ENCODE measurements at regions not wholly inside any gene's neighbourhood (a gene's known extent, or its start where the extent isn't known, plus 50 kb on each side); places are given as distances from the start of the nearest gene placed in this dataset.

DNA sequence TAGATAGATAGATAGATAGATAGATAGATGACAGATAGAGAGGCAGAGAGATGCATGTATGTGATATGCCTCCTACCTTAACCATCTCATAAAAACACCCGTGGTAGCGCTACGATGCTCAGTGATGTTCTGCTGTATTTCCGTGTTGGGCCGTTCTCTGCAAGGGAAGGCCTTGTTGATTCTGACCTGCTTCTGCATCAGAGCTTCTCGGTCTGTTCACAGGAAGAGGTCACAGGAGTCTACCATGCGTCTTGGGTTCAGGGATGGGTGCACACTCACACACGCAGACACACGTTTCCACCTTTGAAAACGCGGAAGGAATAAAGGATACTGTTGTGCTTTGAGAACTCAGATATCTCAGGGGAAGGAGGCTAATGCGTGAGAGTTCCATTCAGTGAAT lies 316.9 kb downstream of the TEX29 start:
- no peak overlapping the region for H3K4me3 ChIP-seq (ENCODE audit: low read length in 2 of 2)
- no peaks in the 10 kb centered on the region for H3K9me3 ChIP-seq (ENCODE audit: control insufficient read depth in 1 of 2, low read length in 2 of 2)
- no peak for DNase-seq
- H3K4me1 Mint-ChIP-seq, result no peaks in the 10 kb centered on the region
- H3K27ac ChIP-seq (ENCODE audit: low read depth, low read length), result no peak overlapping the region
- no peak overlapping the region for H3K4me3 Mint-ChIP-seq
- H3K4me1 ChIP-seq (ENCODE audit: insufficient read depth, low read length), result no peaks in the 10 kb centered on the region
- no peaks in the 10 kb centered on the region for H3K27me3 ChIP-seq (ENCODE audit: insufficient read depth, low read length)
- intact Hi-C loops (cut with micrococcal nuclease), result no loop called here
- H3K36me3 ChIP-seq (ENCODE audit: insufficient read depth, low read length), result no peaks in the 10 kb centered on the region
- no peaks in the 10 kb centered on the region for H3K36me3 Mint-ChIP-seq
- no peaks in the 10 kb centered on the region for H3K9me3 Mint-ChIP-seq
- ChIA-PET CTCF (ENCODE audit: partially characterized antibody) (no interaction called here), POLR2A (ENCODE audit: partially characterized antibody) (no interaction called here)
- H3K27ac Mint-ChIP-seq, result no peak overlapping the region
- H3K27me3 Mint-ChIP-seq, result no peaks in the 10 kb centered on the region

GRCh38 chr13:111638233-111638632 lies 317.8 kb downstream of the TEX29 start:
- CTCF ChIA-PET (ENCODE audit: partially characterized antibody), result no interaction called here
- no peak overlapping the region for H3K27ac Mint-ChIP-seq

DNA sequence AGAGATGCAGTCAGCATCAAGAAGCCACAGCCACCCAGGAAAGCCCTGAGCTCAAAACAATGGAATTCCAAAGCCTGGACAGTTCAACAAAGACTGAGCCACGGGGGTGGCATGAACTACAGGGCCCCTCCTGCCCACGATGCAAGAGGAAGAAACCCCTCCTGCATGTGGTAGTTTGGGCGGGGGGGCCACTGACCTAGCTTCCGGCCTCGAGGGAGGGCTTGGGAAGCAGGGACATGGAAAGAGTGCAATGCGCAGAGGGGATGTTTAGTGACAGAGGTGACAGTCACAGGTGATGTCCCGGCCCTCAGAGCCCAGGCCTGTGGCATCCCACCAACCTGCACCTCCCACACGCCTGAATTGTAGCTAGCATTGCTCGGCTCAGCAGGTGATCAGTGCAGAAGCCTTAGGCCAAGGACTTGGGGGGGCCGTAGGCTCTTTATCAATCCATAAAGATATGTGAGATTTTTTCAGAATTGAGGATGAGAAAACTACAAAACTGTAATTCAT lies 318.8 kb downstream of the TEX29 start:
- Histone ChIP-seq H3K9me3 (ENCODE audit: control insufficient read depth in 1 of 2, low read length in 2 of 2) (no peaks in the 10 kb centered on the region), H3K27me3 (ENCODE audit: insufficient read depth, low read length) (no peaks in the 10 kb centered on the region), H3K27ac (ENCODE audit: low read depth, low read length) (no peak overlapping the region), H3K4me3 (ENCODE audit: low read length in 2 of 2) (no peak overlapping the region), H3K4me1 (ENCODE audit: insufficient read depth, low read length) (no peaks in the 10 kb centered on the region), H3K36me3 (ENCODE audit: insufficient read depth, low read length) (no peaks in the 10 kb centered on the region)
- POLR2A ChIA-PET (ENCODE audit: partially characterized antibody), result no interaction called here
- H3K27ac Mint-ChIP-seq, result no peak overlapping the region
- no peaks in the 10 kb centered on the region for H3K36me3 Mint-ChIP-seq
- no peaks in the 10 kb centered on the region for H3K4me1 Mint-ChIP-seq
- CTCF ChIA-PET (ENCODE audit: partially characterized antibody), result no interaction called here
- no peak for DNase-seq
- no peaks in the 10 kb centered on the region for H3K9me3 Mint-ChIP-seq
- no peaks in the 10 kb centered on the region for H3K27me3 Mint-ChIP-seq
- intact Hi-C loops (cut with micrococcal nuclease), result no loop called here
- no peak overlapping the region for H3K4me3 Mint-ChIP-seq

More at GRCh38 chr13:111638233-111638632, 317.8 kb downstream of the TEX29 start:
- H3K4me1 Mint-ChIP-seq, result no peaks in the 10 kb centered on the region
- no peak overlapping the region for H3K4me3 Mint-ChIP-seq
- H3K36me3 Mint-ChIP-seq, result no peaks in the 10 kb centered on the region
- POLR2A ChIA-PET (ENCODE audit: partially characterized antibody), result no interaction called here
- no peaks in the 10 kb centered on the region for H3K9me3 Mint-ChIP-seq
- H3K9me3 ChIP-seq (ENCODE audit: control insufficient read depth in 1 of 2, low read length in 2 of 2), result no peaks in the 10 kb centered on the region
- no peaks in the 10 kb centered on the region for H3K27me3 ChIP-seq (ENCODE audit: insufficient read depth, low read length)
- no peak overlapping the region for H3K4me3 ChIP-seq (ENCODE audit: low read length in 2 of 2)
- H3K36me3 ChIP-seq (ENCODE audit: insufficient read depth, low read length), result no peaks in the 10 kb centered on the region
- DNase-seq, result no peak
- H3K27ac ChIP-seq (ENCODE audit: low read depth, low read length), result no peak overlapping the region
- intact Hi-C loops (cut with micrococcal nuclease), result no loop called here
- no peaks in the 10 kb centered on the region for H3K4me1 ChIP-seq (ENCODE audit: insufficient read depth, low read length)
- H3K27me3 Mint-ChIP-seq, result no peaks in the 10 kb centered on the region

- DNase-seq, result no peak
- ChIA-PET POLR2A (ENCODE audit: partially characterized antibody) (no interaction called here), CTCF (ENCODE audit: partially characterized antibody) (no interaction called here)
- H3K4me3 ChIP-seq (ENCODE audit: low read length in 2 of 2), result no peak overlapping the region
- H3K9me3 ChIP-seq (ENCODE audit: control insufficient read depth in 1 of 2, low read length in 2 of 2), result no peaks in the 10 kb centered on the region
- no peaks in the 10 kb centered on the region for H3K9me3 Mint-ChIP-seq
- no peaks in the 10 kb centered on the region for H3K27me3 Mint-ChIP-seq
- H3K4me1 ChIP-seq (ENCODE audit: insufficient read depth, low read length), result no peaks in the 10 kb centered on the region
- no peaks in the 10 kb centered on the region for H3K36me3 ChIP-seq (ENCODE audit: insufficient read depth, low read length)
- H3K27ac Mint-ChIP-seq, result no peak overlapping the region
- H3K4me3 Mint-ChIP-seq, result no peak overlapping the region
- H3K36me3 Mint-ChIP-seq, result no peaks in the 10 kb centered on the region
- no peaks in the 10 kb centered on the region for H3K4me1 Mint-ChIP-seq
- H3K27me3 ChIP-seq (ENCODE audit: insufficient read depth, low read length), result no peaks in the 10 kb centered on the region
- intact Hi-C loops (cut with micrococcal nuclease), result no loop called here
- no peak overlapping the region for H3K27ac ChIP-seq (ENCODE audit: low read depth, low read length)
Measured at GRCh38 chr13:111640006-111640405, 319.6 kb downstream of the TEX29 start.

DNA sequence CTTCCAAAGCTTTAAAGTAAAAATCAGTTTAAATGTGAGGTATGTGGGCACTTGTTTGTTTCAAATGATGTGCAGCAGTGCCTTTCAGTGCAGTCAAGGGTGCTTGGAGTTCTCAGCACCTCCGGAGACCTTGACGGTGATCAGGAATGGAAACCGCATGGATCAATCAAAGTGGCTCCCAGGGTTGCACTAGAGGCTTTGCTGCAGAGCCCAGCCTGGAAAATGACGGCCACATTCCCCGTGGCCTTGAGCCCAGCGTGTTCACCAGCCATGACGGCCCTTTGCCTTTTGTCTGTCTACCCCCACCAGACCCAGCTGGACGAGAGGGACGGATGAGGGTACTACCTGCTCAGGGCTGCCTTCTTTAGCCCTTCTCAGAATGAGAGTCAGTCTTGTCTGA lies 320.0 kb downstream of the TEX29 start:
- Mint-ChIP-seq H3K4me1 (no peaks in the 10 kb centered on the region), H3K36me3 (no peaks in the 10 kb centered on the region), H3K4me3 (no peak overlapping the region), H3K9me3 (no peaks in the 10 kb centered on the region), H3K27ac (no peak overlapping the region), H3K27me3 (no peaks in the 10 kb centered on the region)
- POLR2A ChIA-PET (ENCODE audit: partially characterized antibody), result no interaction called here
- Histone ChIP-seq H3K4me3 (ENCODE audit: low read length in 2 of 2) (no peak overlapping the region), H3K4me1 (ENCODE audit: insufficient read depth, low read length) (no peaks in the 10 kb centered on the region), H3K9me3 (ENCODE audit: control insufficient read depth in 1 of 2, low read length in 2 of 2) (no peaks in the 10 kb centered on the region), H3K36me3 (ENCODE audit: insufficient read depth, low read length) (no peaks in the 10 kb centered on the region), H3K27me3 (ENCODE audit: insufficient read depth, low read length) (no peaks in the 10 kb centered on the region), H3K27ac (ENCODE audit: low read depth, low read length) (no peak overlapping the region)
- intact Hi-C loops (cut with micrococcal nuclease), result no loop called here
- DNase-seq, result no peak
- CTCF ChIA-PET (ENCODE audit: partially characterized antibody), result no interaction called here

GRCh38 chr13:111642156-111642767 lies 321.8 kb downstream of the TEX29 start:
- Histone ChIP-seq H3K4me1 (ENCODE audit: insufficient read depth, low read length) (no peaks in the 10 kb centered on the region), H3K27me3 (ENCODE audit: insufficient read depth, low read length) (no peaks in the 10 kb centered on the region), H3K4me3 (ENCODE audit: low read length in 2 of 2) (no peak overlapping the region), H3K36me3 (ENCODE audit: insufficient read depth, low read length) (no peaks in the 10 kb centered on the region), H3K9me3 (ENCODE audit: control insufficient read depth in 1 of 2, low read length in 2 of 2) (no peaks in the 10 kb centered on the region), H3K27ac (ENCODE audit: low read depth, low read length) (no peak overlapping the region)
- Mint-ChIP-seq H3K4me3 (no peak overlapping the region), H3K27me3 (no peaks in the 10 kb centered on the region), H3K36me3 (no peaks in the 10 kb centered on the region), H3K27ac (no peak overlapping the region), H3K9me3 (no peaks in the 10 kb centered on the region), H3K4me1 (no peaks in the 10 kb centered on the region)
- POLR2A ChIA-PET (ENCODE audit: partially characterized antibody), result no interaction called here
- intact Hi-C loops (cut with micrococcal nuclease), result no loop called here
- CTCF ChIA-PET (ENCODE audit: partially characterized antibody), result no interaction called here
- no peak for DNase-seq

DNA sequence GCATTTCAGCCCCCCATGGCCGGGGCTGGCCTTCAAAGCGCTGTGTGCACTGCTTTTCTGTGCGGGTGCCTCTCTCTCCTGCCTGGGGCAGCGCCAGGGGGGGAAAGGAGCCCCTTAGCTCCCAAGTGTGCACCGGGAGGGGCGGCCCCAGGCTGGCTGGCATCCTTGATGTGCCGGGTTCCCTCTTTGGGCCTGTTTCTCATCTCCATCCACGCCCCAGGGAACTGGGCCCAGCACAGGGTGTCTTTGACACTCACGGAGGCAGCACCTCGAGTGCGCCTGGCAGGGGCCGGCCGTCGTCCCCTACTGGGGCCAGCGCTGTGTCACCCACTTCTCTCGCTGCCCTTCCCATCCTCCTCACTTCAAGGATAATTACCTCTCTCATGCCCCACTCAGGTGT lies 324.3 kb downstream of the TEX29 start:
- Histone ChIP-seq H3K4me3 (ENCODE audit: low read length in 2 of 2) (no peak overlapping the region), H3K27me3 (ENCODE audit: insufficient read depth, low read length) (no peaks in the 10 kb centered on the region), H3K27ac (ENCODE audit: low read depth, low read length) (no peak overlapping the region), H3K4me1 (ENCODE audit: insufficient read depth, low read length) (no peaks in the 10 kb centered on the region), H3K9me3 (ENCODE audit: control insufficient read depth in 1 of 2, low read length in 2 of 2) (no peaks in the 10 kb centered on the region), H3K36me3 (ENCODE audit: insufficient read depth, low read length) (no peaks in the 10 kb centered on the region)
- no peak for DNase-seq
- Mint-ChIP-seq H3K9me3 (no peaks in the 10 kb centered on the region), H3K27ac (no peak overlapping the region), H3K27me3 (peaks cover 0 to 2% of the 10 kb centered on the region in 2 donors), H3K4me1 (no peaks in the 10 kb centered on the region), H3K36me3 (no peaks in the 10 kb centered on the region), H3K4me3 (no peak overlapping the region)
- POLR2A ChIA-PET (ENCODE audit: partially characterized antibody), result no interaction called here
- CTCF ChIA-PET (ENCODE audit: partially characterized antibody), result no interaction called here
- intact Hi-C loops (cut with micrococcal nuclease), result no loop called here

- ChIA-PET POLR2A (ENCODE audit: partially characterized antibody) (no interaction called here), CTCF (ENCODE audit: partially characterized antibody) (no interaction called here)
- Mint-ChIP-seq H3K4me1 (no peaks in the 10 kb centered on the region), H3K9me3 (no peaks in the 10 kb centered on the region), H3K4me3 (no peak overlapping the region), H3K27me3 (peaks cover 0 to 2% of the 10 kb centered on the region in 2 donors), H3K36me3 (no peaks in the 10 kb centered on the region), H3K27ac (no peak overlapping the region)
- intact Hi-C loops (cut with micrococcal nuclease), result no loop called here
- no peaks in the 10 kb centered on the region for H3K27me3 ChIP-seq (ENCODE audit: insufficient read depth, low read length)
- no peaks in the 10 kb centered on the region for H3K36me3 ChIP-seq (ENCODE audit: insufficient read depth, low read length)
- no peak for DNase-seq
- H3K27ac ChIP-seq (ENCODE audit: low read depth, low read length), result no peak overlapping the region
- no peaks in the 10 kb centered on the region for H3K9me3 ChIP-seq (ENCODE audit: control insufficient read depth in 1 of 2, low read length in 2 of 2)
- H3K4me3 ChIP-seq (ENCODE audit: low read length in 2 of 2), result no peak overlapping the region
- H3K4me1 ChIP-seq (ENCODE audit: insufficient read depth, low read length), result no peaks in the 10 kb centered on the region
Measured at GRCh38 chr13:111645198-111645597, 324.8 kb downstream of the TEX29 start.
